Left ventricle myocardium inferior (tissue), 1 donor: ENCODE measurements at regions not wholly inside any gene's neighbourhood (a gene's known extent, or its start where the extent isn't known, plus 50 kb on each side); places are given as distances from the start of the nearest gene placed in this dataset.
"Not testable (repeated sequence)": the region's sequence is repeated elsewhere in the genome, so short reads cannot be mapped to it uniquely, and the experiment has no call there.

Experiments
- DNase-seq: peaks from one replicate; pipeline ENCODE4 v3.0.0-alpha.2; 2020
- H3K27ac ChIP-seq: fragments of 200-600 bp; replicated peaks from 2 replicates; pipeline ENCODE4 v1.8.0; 2021
- H3K27me3 ChIP-seq: fragments of 200-600 bp; 2 replicates; pipeline ENCODE4 v1.8.0; 2021; ENCODE audit warnings: low read depth
- H3K36me3 ChIP-seq: fragments of 200-600 bp; 2 replicates; pipeline ENCODE4 v1.8.0; 2021
- H3K4me1 ChIP-seq: fragments of 200-600 bp; 2 replicates; pipeline ENCODE4 v1.8.0; 2021
- H3K4me3 ChIP-seq: fragments of 200-600 bp; 2 replicates; pipeline ENCODE4 v1.8.0; 2021; ENCODE audit warnings: mild to moderate bottlenecking, moderate library complexity
- H3K9me3 ChIP-seq: fragments of 200-600 bp; replicated peaks from 2 replicates; pipeline ENCODE4 v1.8.0; 2021
- intact Hi-C: fragments of 100-400 bp; cut with micrococcal nuclease; formaldehyde crosslinking; loops from one replicate; pipeline ENCODE4 v1.11.0; 2022
- TF ChIP-seq, protein P1 (sequence below): fragments of 200-600 bp; IDR thresholded peaks from 2 replicates; pipeline ENCODE4 v1.8.0; 2021; ENCODE audit warnings: antibody characterized with exemption, mild to moderate bottlenecking, borderline replicate concordance
- donor health status: DM: no; HTN: yes; CAD: no; lungs with severe emphysema.

GRCh38 chr1:119251751-119252150 is 111.3 kb upstream of the WARS2 start:
- H3K9me3 ChIP-seq, result no peaks in the 10 kb centered on the region
- H3K27me3 ChIP-seq, result no peaks in the 10 kb centered on the region
- H3K27ac ChIP-seq, result no peak overlapping the region
- H3K36me3 ChIP-seq, result no peaks in the 10 kb centered on the region
- H3K4me3 ChIP-seq, result no peak overlapping the region
- intact Hi-C loops, result no loop called here
- TF ChIP-seq, protein P1, sequence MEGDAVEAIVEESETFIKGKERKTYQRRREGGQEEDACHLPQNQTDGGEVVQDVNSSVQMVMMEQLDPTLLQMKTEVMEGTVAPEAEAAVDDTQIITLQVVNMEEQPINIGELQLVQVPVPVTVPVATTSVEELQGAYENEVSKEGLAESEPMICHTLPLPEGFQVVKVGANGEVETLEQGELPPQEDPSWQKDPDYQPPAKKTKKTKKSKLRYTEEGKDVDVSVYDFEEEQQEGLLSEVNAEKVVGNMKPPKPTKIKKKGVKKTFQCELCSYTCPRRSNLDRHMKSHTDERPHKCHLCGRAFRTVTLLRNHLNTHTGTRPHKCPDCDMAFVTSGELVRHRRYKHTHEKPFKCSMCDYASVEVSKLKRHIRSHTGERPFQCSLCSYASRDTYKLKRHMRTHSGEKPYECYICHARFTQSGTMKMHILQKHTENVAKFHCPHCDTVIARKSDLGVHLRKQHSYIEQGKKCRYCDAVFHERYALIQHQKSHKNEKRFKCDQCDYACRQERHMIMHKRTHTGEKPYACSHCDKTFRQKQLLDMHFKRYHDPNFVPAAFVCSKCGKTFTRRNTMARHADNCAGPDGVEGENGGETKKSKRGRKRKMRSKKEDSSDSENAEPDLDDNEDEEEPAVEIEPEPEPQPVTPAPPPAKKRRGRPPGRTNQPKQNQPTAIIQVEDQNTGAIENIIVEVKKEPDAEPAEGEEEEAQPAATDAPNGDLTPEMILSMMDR, result no peak
- DNase-seq, result no peak
- H3K4me1 ChIP-seq, result no peaks in the 10 kb centered on the region

- H3K9me3 ChIP-seq, result no peaks in the 10 kb centered on the region
- intact Hi-C loops, result no loop called here
- no peaks in the 10 kb centered on the region for H3K36me3 ChIP-seq
- no peaks in the 10 kb centered on the region for H3K27me3 ChIP-seq
- H3K27ac ChIP-seq, result no peak overlapping the region
- H3K4me1 ChIP-seq, result no peaks in the 10 kb centered on the region
- no peak for DNase-seq
- no peak overlapping the region for H3K4me3 ChIP-seq
- TF ChIP-seq, protein P1, result no peak
These were observed 112.9 kb upstream of the WARS2 start for GRCh38 chr1:119253366-119253765.

DNA sequence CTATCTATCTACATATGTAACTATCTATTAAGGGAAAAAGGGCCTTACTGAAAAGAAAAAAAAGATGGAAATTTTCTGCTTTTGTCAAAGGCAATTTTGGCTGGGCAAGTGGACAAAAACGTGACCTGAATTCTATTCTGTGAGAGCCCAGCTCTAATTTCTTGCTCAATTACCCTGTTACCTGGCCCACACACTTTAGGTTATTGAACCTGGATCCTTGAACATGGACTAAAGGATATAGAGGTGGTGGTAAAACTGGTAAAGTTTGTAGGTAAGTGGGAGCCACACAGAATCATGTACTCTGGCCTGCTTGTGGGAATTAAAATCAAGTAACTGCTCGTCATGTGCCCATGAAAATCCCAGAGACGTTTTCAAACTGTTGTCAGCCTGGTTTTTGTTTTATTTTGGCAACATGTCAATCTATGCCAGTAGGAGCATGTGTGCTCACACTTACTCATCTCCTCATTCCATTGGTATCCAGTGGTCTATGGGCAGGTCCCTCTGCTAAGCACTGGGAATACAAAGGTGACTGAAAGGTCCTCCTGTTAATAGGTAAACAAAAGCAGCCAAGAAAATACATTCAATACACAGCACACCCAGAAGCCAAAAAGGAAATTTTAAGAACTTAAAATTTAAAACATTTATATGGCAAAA is 113.7 kb upstream of the WARS2 start:
- Histone ChIP-seq H3K9me3 (no peaks in the 10 kb centered on the region), H3K27me3 (no peaks in the 10 kb centered on the region), H3K36me3 (no peaks in the 10 kb centered on the region), H3K4me3 (no peak overlapping the region), H3K27ac (no peak overlapping the region), H3K4me1 (no peaks in the 10 kb centered on the region)
- intact Hi-C loops, result no loop called here
- TF ChIP-seq, protein P1, result no peak
- DNase-seq, result no peak

DNA sequence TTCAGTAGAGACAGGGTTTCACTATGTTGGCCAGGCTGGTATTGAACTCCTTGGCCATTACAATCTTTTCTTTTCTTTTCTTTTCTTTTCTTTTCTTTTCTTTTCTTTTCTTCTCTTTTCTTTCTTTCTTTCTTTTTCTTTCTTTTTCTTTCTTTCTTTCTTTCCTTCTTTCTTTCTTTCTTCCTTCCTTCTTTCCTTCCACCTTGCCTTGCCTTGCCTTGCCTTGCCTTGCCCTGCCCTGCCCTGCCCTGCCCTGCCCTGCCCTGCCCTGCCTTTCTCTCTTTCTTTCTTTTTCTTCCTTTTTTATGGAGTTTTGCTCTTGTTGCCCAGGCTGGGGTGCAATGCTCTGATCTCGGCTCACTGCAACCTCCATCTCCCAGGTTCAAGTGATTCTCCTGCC is 112.5 kb upstream of the HAO2 start:
- H3K4me3 ChIP-seq, intact Hi-C loops, DNase-seq, H3K27me3 ChIP-seq, H3K4me1 ChIP-seq, H3K36me3 ChIP-seq, H3K27ac ChIP-seq, H3K9me3 ChIP-seq: not testable (repeated sequence)

GRCh38 chr1:119260506-119260905 is 108.1 kb upstream of the HAO2 start:
- intact Hi-C loops, result no loop called here
- no peaks in the 10 kb centered on the region for H3K9me3 ChIP-seq
- TF ChIP-seq, protein P1, result no peak
- DNase-seq, result no peak
- no peak overlapping the region for H3K27ac ChIP-seq
- no peaks in the 10 kb centered on the region for H3K27me3 ChIP-seq
- no peaks in the 10 kb centered on the region for H3K36me3 ChIP-seq
- no peaks in the 10 kb centered on the region for H3K4me1 ChIP-seq
- no peak overlapping the region for H3K4me3 ChIP-seq

GRCh38 chr1:119266386-119266785 is 102.2 kb upstream of the HAO2 start:
- no peaks in the 10 kb centered on the region for H3K27me3 ChIP-seq
- H3K27ac ChIP-seq, result no peak overlapping the region
- intact Hi-C loops, result no loop called here
- no peaks in the 10 kb centered on the region for H3K4me1 ChIP-seq
- DNase-seq, result no peak
- TF ChIP-seq, protein P1, result no peak
- peaks cover 7% of the 10 kb centered on the region for H3K9me3 ChIP-seq
- no peak overlapping the region for H3K4me3 ChIP-seq
- no peaks in the 10 kb centered on the region for H3K36me3 ChIP-seq
